ENCODE measurements at regions not wholly inside any gene's neighbourhood (a gene's known extent, or its start where the extent isn't known, plus 50 kb on each side); places are given as distances from the start of the nearest gene placed in this dataset.

- DNase-seq (ENCODE audit: low read depth in 6 of 9, low spot score in 9 of 9), result no peak
- H3K27ac ChIP-seq (ENCODE audit: low read depth in 1 of 2, low read length in 1 of 2), result no peak overlapping the region
- WGBS, result 75% methylated on average over 5 of the region's 5 CpGs
- no peak overlapping the region for H3K4me3 ChIP-seq (ENCODE audit: low read length in 2 of 2)
- no peaks in the 10 kb centered on the region for H3K9me3 ChIP-seq (ENCODE audit: control insufficient read depth in 2 of 2, insufficient read depth in 1 of 2, low read length in 1 of 2)
- no peaks in the 10 kb centered on the region for H3K36me3 ChIP-seq (ENCODE audit: control insufficient read depth in 2 of 2, insufficient read depth in 2 of 2, low read length in 1 of 2)
- no peaks in the 10 kb centered on the region for H3K4me1 ChIP-seq (ENCODE audit: control insufficient read depth in 2 of 2, insufficient read depth in 2 of 2, low read length in 2 of 2)
- H3K27me3 ChIP-seq (ENCODE audit: control insufficient read depth in 2 of 2, insufficient read depth in 1 of 2, low read length in 1 of 2), result no peaks in the 10 kb centered on the region
These were observed 387.8 kb downstream of the CDH7 start for GRCh38 chr18:66138642-66139041.

DNA sequence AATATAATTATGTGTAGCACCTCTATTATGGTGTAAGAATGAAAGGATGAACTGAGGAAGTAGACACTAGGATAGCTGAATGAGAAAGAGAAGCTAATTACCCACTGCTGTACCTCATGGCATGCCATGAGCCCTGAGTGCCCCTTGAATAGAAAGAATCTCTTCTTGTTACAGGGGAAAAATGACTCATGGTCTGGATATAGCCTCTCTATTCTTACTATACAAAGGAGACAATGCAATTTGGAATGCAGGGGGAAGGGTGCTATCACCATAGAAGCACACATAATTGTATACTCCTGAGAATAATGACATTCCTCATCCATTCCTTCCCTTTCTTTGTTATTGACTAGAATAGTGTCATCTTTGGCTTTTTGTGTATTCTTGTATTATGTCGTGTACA is 385.2 kb downstream of the CDH7 start:
- 80% methylated on average over 1 of the region's 1 CpG for WGBS
- no peaks in the 10 kb centered on the region for H3K4me1 ChIP-seq (ENCODE audit: control insufficient read depth in 2 of 2, insufficient read depth in 2 of 2, low read length in 2 of 2)
- DNase-seq (ENCODE audit: low read depth in 6 of 9, low spot score in 9 of 9), result no peak
- no peaks in the 10 kb centered on the region for H3K36me3 ChIP-seq (ENCODE audit: control insufficient read depth in 2 of 2, insufficient read depth in 2 of 2, low read length in 1 of 2)
- H3K4me3 ChIP-seq (ENCODE audit: low read length in 2 of 2), result no peak overlapping the region
- H3K27ac ChIP-seq (ENCODE audit: low read depth in 1 of 2, low read length in 1 of 2), result no peak overlapping the region
- H3K9me3 ChIP-seq (ENCODE audit: control insufficient read depth in 2 of 2, insufficient read depth in 1 of 2, low read length in 1 of 2), result no peaks in the 10 kb centered on the region
- H3K27me3 ChIP-seq (ENCODE audit: control insufficient read depth in 2 of 2, insufficient read depth in 1 of 2, low read length in 1 of 2), result no peaks in the 10 kb centered on the region

- Histone ChIP-seq H3K27ac (ENCODE audit: low read depth in 1 of 2, low read length in 1 of 2) (no peak overlapping the region), H3K4me3 (ENCODE audit: low read length in 2 of 2) (no peak overlapping the region), H3K36me3 (ENCODE audit: control insufficient read depth in 2 of 2, insufficient read depth in 2 of 2, low read length in 1 of 2) (no peaks in the 10 kb centered on the region), H3K9me3 (ENCODE audit: control insufficient read depth in 2 of 2, insufficient read depth in 1 of 2, low read length in 1 of 2) (no peaks in the 10 kb centered on the region), H3K4me1 (ENCODE audit: control insufficient read depth in 2 of 2, insufficient read depth in 2 of 2, low read length in 2 of 2) (no peaks in the 10 kb centered on the region), H3K27me3 (ENCODE audit: control insufficient read depth in 2 of 2, insufficient read depth in 1 of 2, low read length in 1 of 2) (no peaks in the 10 kb centered on the region)
- 86% methylated on average over 4 of the region's 4 CpGs for WGBS
- DNase-seq (ENCODE audit: low read depth in 6 of 9, low spot score in 9 of 9), result no peak
These were observed 378.4 kb downstream of the CDH7 start for GRCh38 chr18:66129248-66129647.

DNA sequence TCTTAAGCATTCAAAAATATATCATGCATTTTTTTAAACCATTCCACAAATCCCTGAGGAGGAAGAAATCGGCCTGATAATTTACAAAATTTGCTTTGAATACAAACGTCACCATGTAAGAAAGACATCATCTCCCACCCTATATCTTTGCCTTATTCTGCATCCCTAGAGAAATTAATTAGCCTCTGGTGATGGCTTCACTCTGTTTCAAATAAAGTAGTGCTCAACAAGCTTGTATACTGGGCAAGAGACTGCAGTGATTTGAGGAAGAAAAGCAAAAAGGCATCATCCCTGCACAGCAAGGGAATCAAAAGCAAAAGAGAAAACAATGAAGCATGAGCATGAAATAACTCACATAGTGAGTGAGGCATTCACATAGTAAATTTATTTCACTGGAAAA is 375.5 kb downstream of the CDH7 start:
- no peak overlapping the region for H3K4me3 ChIP-seq (ENCODE audit: low read length in 2 of 2)
- no peaks in the 10 kb centered on the region for H3K36me3 ChIP-seq (ENCODE audit: control insufficient read depth in 2 of 2, insufficient read depth in 2 of 2, low read length in 1 of 2)
- no peaks in the 10 kb centered on the region for H3K4me1 ChIP-seq (ENCODE audit: control insufficient read depth in 2 of 2, insufficient read depth in 2 of 2, low read length in 2 of 2)
- H3K27ac ChIP-seq (ENCODE audit: low read depth in 1 of 2, low read length in 1 of 2), result no peak overlapping the region
- no peaks in the 10 kb centered on the region for H3K27me3 ChIP-seq (ENCODE audit: control insufficient read depth in 2 of 2, insufficient read depth in 1 of 2, low read length in 1 of 2)
- DNase-seq (ENCODE audit: low read depth in 6 of 9, low spot score in 9 of 9), result no peak
- WGBS, result 94% methylated on average over 2 of the region's 2 CpGs
- H3K9me3 ChIP-seq (ENCODE audit: control insufficient read depth in 2 of 2, insufficient read depth in 1 of 2, low read length in 1 of 2), result no peaks in the 10 kb centered on the region

DNA sequence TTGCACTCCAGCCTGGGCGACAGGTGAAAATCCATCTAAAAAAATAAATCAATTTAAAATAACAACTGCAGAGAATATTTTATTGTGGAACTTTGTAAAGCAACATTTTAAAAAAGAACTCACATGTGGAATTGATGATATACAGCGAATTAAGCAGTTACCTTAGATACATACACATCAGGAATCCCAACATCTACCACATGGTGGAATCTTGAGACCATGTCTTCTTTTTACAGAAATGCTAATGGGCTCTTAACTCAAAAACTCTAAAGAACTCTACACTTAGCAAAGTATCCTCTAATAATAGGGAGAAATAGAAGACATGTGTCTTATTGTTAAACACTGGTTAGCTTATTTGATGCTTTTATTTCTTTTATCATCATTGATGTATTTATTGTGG is 373.6 kb downstream of the CDH7 start:
- Histone ChIP-seq H3K27ac (ENCODE audit: low read depth in 1 of 2, low read length in 1 of 2) (no peak overlapping the region), H3K36me3 (ENCODE audit: control insufficient read depth in 2 of 2, insufficient read depth in 2 of 2, low read length in 1 of 2) (no peaks in the 10 kb centered on the region), H3K4me1 (ENCODE audit: control insufficient read depth in 2 of 2, insufficient read depth in 2 of 2, low read length in 2 of 2) (no peaks in the 10 kb centered on the region), H3K4me3 (ENCODE audit: low read length in 2 of 2) (no peak overlapping the region), H3K27me3 (ENCODE audit: control insufficient read depth in 2 of 2, insufficient read depth in 1 of 2, low read length in 1 of 2) (no peaks in the 10 kb centered on the region), H3K9me3 (ENCODE audit: control insufficient read depth in 2 of 2, insufficient read depth in 1 of 2, low read length in 1 of 2) (no peaks in the 10 kb centered on the region)
- 93% methylated on average over 2 of the region's 2 CpGs for WGBS
- no peak for DNase-seq (ENCODE audit: low read depth in 6 of 9, low spot score in 9 of 9)

DNA sequence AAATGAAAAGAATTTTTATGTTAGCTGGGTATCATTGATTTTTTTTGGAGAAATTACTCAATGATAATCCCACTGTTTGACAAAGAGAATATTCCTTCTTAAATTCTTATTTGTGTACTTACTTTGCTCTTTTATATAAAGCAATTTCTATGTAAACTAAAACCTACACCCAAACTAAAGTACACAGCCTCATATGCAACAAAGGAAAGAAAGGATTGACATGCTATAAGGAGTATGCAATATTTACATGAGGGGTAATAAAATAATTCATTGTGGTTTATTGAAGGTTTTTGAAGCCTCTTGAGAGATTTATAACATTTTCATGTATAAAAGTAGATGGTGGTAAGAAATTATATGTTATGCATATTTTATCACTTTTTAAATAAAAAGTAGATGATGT is 368.5 kb downstream of the CDH7 start:
- H3K9me3 ChIP-seq (ENCODE audit: control insufficient read depth in 2 of 2, insufficient read depth in 1 of 2, low read length in 1 of 2), result no peaks in the 10 kb centered on the region
- DNase-seq (ENCODE audit: low read depth in 6 of 9, low spot score in 9 of 9), result no peak
- H3K27ac ChIP-seq (ENCODE audit: low read depth in 1 of 2, low read length in 1 of 2), result no peak overlapping the region
- H3K4me3 ChIP-seq (ENCODE audit: low read length in 2 of 2), result no peak overlapping the region
- no peaks in the 10 kb centered on the region for H3K27me3 ChIP-seq (ENCODE audit: control insufficient read depth in 2 of 2, insufficient read depth in 1 of 2, low read length in 1 of 2)
- no peaks in the 10 kb centered on the region for H3K4me1 ChIP-seq (ENCODE audit: control insufficient read depth in 2 of 2, insufficient read depth in 2 of 2, low read length in 2 of 2)
- no peaks in the 10 kb centered on the region for H3K36me3 ChIP-seq (ENCODE audit: control insufficient read depth in 2 of 2, insufficient read depth in 2 of 2, low read length in 1 of 2)

GRCh38 chr18:66111018-66111417 is 360.2 kb downstream of the CDH7 start:
- no peak for DNase-seq (ENCODE audit: low read depth in 6 of 9, low spot score in 9 of 9)
- H3K27me3 ChIP-seq (ENCODE audit: control insufficient read depth in 2 of 2, insufficient read depth in 1 of 2, low read length in 1 of 2), result no peaks in the 10 kb centered on the region
- no peak overlapping the region for H3K4me3 ChIP-seq (ENCODE audit: low read length in 2 of 2)
- no peaks in the 10 kb centered on the region for H3K36me3 ChIP-seq (ENCODE audit: control insufficient read depth in 2 of 2, insufficient read depth in 2 of 2, low read length in 1 of 2)
- no peaks in the 10 kb centered on the region for H3K4me1 ChIP-seq (ENCODE audit: control insufficient read depth in 2 of 2, insufficient read depth in 2 of 2, low read length in 2 of 2)
- H3K27ac ChIP-seq (ENCODE audit: low read depth in 1 of 2, low read length in 1 of 2), result no peak overlapping the region
- 95% methylated on average over 13 of the region's 13 CpGs for WGBS
- H3K9me3 ChIP-seq (ENCODE audit: control insufficient read depth in 2 of 2, insufficient read depth in 1 of 2, low read length in 1 of 2), result no peaks in the 10 kb centered on the region

DNA sequence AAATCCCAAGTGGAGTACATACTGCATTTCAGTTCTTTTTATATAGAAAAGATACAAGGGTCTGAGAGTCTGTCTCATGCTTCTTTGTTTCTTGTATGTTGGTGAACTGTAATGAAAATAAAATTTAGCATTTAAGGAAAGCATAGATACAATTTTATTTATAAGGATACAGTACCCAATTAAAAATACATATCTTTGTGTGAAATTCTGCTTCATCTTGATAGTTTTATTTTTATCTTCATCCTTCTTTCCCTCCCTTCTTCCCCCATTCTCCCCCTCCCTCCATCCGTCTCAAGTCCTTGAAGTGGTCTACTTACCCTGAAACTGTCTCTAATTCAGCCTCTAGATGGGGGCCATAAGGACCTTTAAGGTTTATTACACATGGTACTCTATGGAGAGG is 359.8 kb downstream of the CDH7 start:
- H3K9me3 ChIP-seq (ENCODE audit: control insufficient read depth in 2 of 2, insufficient read depth in 1 of 2, low read length in 1 of 2), result no peaks in the 10 kb centered on the region
- H3K4me3 ChIP-seq (ENCODE audit: low read length in 2 of 2), result no peak overlapping the region
- no peak overlapping the region for H3K27ac ChIP-seq (ENCODE audit: low read depth in 1 of 2, low read length in 1 of 2)
- WGBS, result 93% methylated on average over 1 of the region's 1 CpG
- no peaks in the 10 kb centered on the region for H3K36me3 ChIP-seq (ENCODE audit: control insufficient read depth in 2 of 2, insufficient read depth in 2 of 2, low read length in 1 of 2)
- no peaks in the 10 kb centered on the region for H3K4me1 ChIP-seq (ENCODE audit: control insufficient read depth in 2 of 2, insufficient read depth in 2 of 2, low read length in 2 of 2)
- DNase-seq (ENCODE audit: low read depth in 6 of 9, low spot score in 9 of 9), result no peak
- no peaks in the 10 kb centered on the region for H3K27me3 ChIP-seq (ENCODE audit: control insufficient read depth in 2 of 2, insufficient read depth in 1 of 2, low read length in 1 of 2)

GRCh38 chr18:66109981-66110380 is 359.2 kb downstream of the CDH7 start:
- no peak for DNase-seq (ENCODE audit: low read depth in 6 of 9, low spot score in 9 of 9)
- WGBS, result 93% methylated on average over 1 of the region's 1 CpG
- Histone ChIP-seq H3K27me3 (ENCODE audit: control insufficient read depth in 2 of 2, insufficient read depth in 1 of 2, low read length in 1 of 2) (no peaks in the 10 kb centered on the region), H3K9me3 (ENCODE audit: control insufficient read depth in 2 of 2, insufficient read depth in 1 of 2, low read length in 1 of 2) (no peaks in the 10 kb centered on the region), H3K4me3 (ENCODE audit: low read length in 2 of 2) (no peak overlapping the region), H3K27ac (ENCODE audit: low read depth in 1 of 2, low read length in 1 of 2) (no peak overlapping the region), H3K4me1 (ENCODE audit: control insufficient read depth in 2 of 2, insufficient read depth in 2 of 2, low read length in 2 of 2) (no peaks in the 10 kb centered on the region), H3K36me3 (ENCODE audit: control insufficient read depth in 2 of 2, insufficient read depth in 2 of 2, low read length in 1 of 2) (no peaks in the 10 kb centered on the region)

- Histone ChIP-seq H3K4me3 (ENCODE audit: low read length in 2 of 2) (no peak overlapping the region), H3K27me3 (ENCODE audit: control insufficient read depth in 2 of 2, insufficient read depth in 1 of 2, low read length in 1 of 2) (no peaks in the 10 kb centered on the region), H3K36me3 (ENCODE audit: control insufficient read depth in 2 of 2, insufficient read depth in 2 of 2, low read length in 1 of 2) (no peaks in the 10 kb centered on the region), H3K4me1 (ENCODE audit: control insufficient read depth in 2 of 2, insufficient read depth in 2 of 2, low read length in 2 of 2) (no peaks in the 10 kb centered on the region), H3K9me3 (ENCODE audit: control insufficient read depth in 2 of 2, insufficient read depth in 1 of 2, low read length in 1 of 2) (no peaks in the 10 kb centered on the region), H3K27ac (ENCODE audit: low read depth in 1 of 2, low read length in 1 of 2) (no peak overlapping the region)
- WGBS, result 91% methylated on average over 3 of the region's 3 CpGs
- no peak for DNase-seq (ENCODE audit: low read depth in 6 of 9, low spot score in 9 of 9)
These were observed 356.7 kb downstream of the CDH7 start for GRCh38 chr18:66107546-66107945.
